H9 (cell line): ENCODE measurements at regions not wholly inside any gene's neighbourhood (a gene's known extent, or its start where the extent isn't known, plus 50 kb on each side); places are given as distances from the start of the nearest gene placed in this dataset.

Experiments used
- DNase-seq: peaks from one replicate; pipeline ENCODE4 v3.0.0-alpha.2; 2017
- H2AFZ ChIP-seq: one replicate; pipeline ENCODE4 v1.6.1; 2013; ENCODE audit warnings: mild to moderate bottlenecking, low read length, control low read depth, moderate library complexity
- H2AK5ac ChIP-seq: 2 replicates; pipeline ENCODE4 v1.6.1; 2013; ENCODE audit warnings: low read length, control low read depth, mixed read lengths; ENCODE audit not compliant: insufficient read length
- H2BK120ac ChIP-seq: one replicate; pipeline ENCODE4 v1.6.1; 2013; ENCODE audit warnings: low read depth, mild to moderate bottlenecking, low read length, control low read depth, inconsistent platforms; ENCODE audit not compliant: poor library complexity, severe bottlenecking
- H2BK12ac ChIP-seq: 2 replicates; pipeline ENCODE4 v1.6.1; 2013; ENCODE audit warnings: low read length, control low read depth, mixed read lengths, low read depth; ENCODE audit not compliant: insufficient read length
- H2BK15ac ChIP-seq: 2 replicates; pipeline ENCODE4 v1.6.1; 2013; ENCODE audit warnings: low read depth, low read length, control low read depth
- H2BK20ac ChIP-seq: one replicate; pipeline ENCODE4 v1.6.1; 2013; ENCODE audit warnings: low read depth, mild to moderate bottlenecking, low read length, control low read depth, inconsistent platforms; ENCODE audit not compliant: poor library complexity, severe bottlenecking
- H2BK5ac ChIP-seq: 2 replicates; pipeline ENCODE4 v1.6.1; 2013; ENCODE audit warnings: low read length, control low read depth, mixed read lengths; ENCODE audit not compliant: insufficient read length
- H3K14ac ChIP-seq: 2 replicates; pipeline ENCODE4 v1.6.1; 2013; ENCODE audit warnings: low read length, control low read depth; ENCODE audit not compliant: insufficient read depth
- H3K18ac ChIP-seq: 2 replicates; pipeline ENCODE4 v1.6.1; 2013; ENCODE audit warnings: low read depth, mild to moderate bottlenecking, mixed read lengths, low read length, control low read depth; ENCODE audit not compliant: insufficient read length
- H3K23ac ChIP-seq: 2 replicates; pipeline ENCODE4 v1.6.1; 2013; ENCODE audit warnings: low read length, control low read depth, mixed read lengths, low read depth; ENCODE audit not compliant: insufficient read length
- H3K23me2 ChIP-seq: 2 replicates; pipeline ENCODE4 v1.6.1; 2013; ENCODE audit warnings: low read depth, mild to moderate bottlenecking, mixed read lengths, low read length, control low read depth; ENCODE audit not compliant: insufficient read length, poor library complexity, severe bottlenecking
- H3K27ac ChIP-seq: 2 replicates; pipeline ENCODE4 v1.5.1; 2013; ENCODE audit warnings: low read length, control low read depth, mixed read lengths, low read depth; ENCODE audit not compliant: insufficient read length
- H3K27me3 ChIP-seq: 2 replicates; pipeline ENCODE4 v1.6.1; 2013; ENCODE audit warnings: low read length, control low read depth, inconsistent platforms; ENCODE audit not compliant: insufficient read depth
- H3K4ac ChIP-seq: 2 replicates; pipeline ENCODE4 v1.6.1; 2013; ENCODE audit warnings: low read depth, mild to moderate bottlenecking, control low read depth, inconsistent platforms, low read length, moderate library complexity
- H3K4me1 ChIP-seq: 2 replicates; pipeline ENCODE4 v1.6.1; 2013; ENCODE audit warnings: low read length, control low read depth, inconsistent platforms; ENCODE audit not compliant: insufficient read depth
- H3K4me2 ChIP-seq: 2 replicates; pipeline ENCODE4 v1.6.1; 2013; ENCODE audit warnings: low read length, control low read depth, mixed read lengths; ENCODE audit not compliant: insufficient read length, insufficient read depth
- H3K56ac ChIP-seq: 2 replicates; pipeline ENCODE4 v1.6.1; 2013; ENCODE audit warnings: low read depth, mild to moderate bottlenecking, mixed read lengths, low read length, control low read depth; ENCODE audit not compliant: insufficient read length
- H3K79me1 ChIP-seq: 2 replicates; pipeline ENCODE4 v1.6.1; 2013; ENCODE audit warnings: low read depth, mild to moderate bottlenecking, moderate library complexity, low read length, control low read depth, inconsistent platforms; ENCODE audit not compliant: insufficient read depth, poor library complexity, severe bottlenecking
- H3K79me2 ChIP-seq: 2 replicates; pipeline ENCODE4 v1.6.1; 2013; ENCODE audit warnings: low read length, control low read depth, inconsistent platforms; ENCODE audit not compliant: insufficient read depth
- H3K9ac ChIP-seq: 2 replicates; pipeline ENCODE4 v1.6.1; 2013; ENCODE audit warnings: low read length, control low read depth, mixed read lengths; ENCODE audit not compliant: insufficient read length; ENCODE audit errors: extremely low read depth
- H3K9me3 ChIP-seq: one replicate; pipeline ENCODE4 v1.6.1; 2013; ENCODE audit warnings: low read depth, low read length, inconsistent platforms; ENCODE audit not compliant: control insufficient read depth
- H3T11ph ChIP-seq: one replicate; pipeline ENCODE4 v1.6.1; 2013; ENCODE audit warnings: mild to moderate bottlenecking, low read length, control low read depth, inconsistent platforms
- H4K20me1 ChIP-seq: one replicate; pipeline ENCODE4 v1.6.1; 2013; ENCODE audit not compliant: control insufficient read depth, insufficient read length, insufficient read depth
- H4K5ac ChIP-seq: 2 replicates; pipeline ENCODE4 v1.6.1; 2013; ENCODE audit warnings: low read depth, mild to moderate bottlenecking, mixed read lengths, low read length, control low read depth; ENCODE audit not compliant: insufficient read length
- H4K8ac ChIP-seq: replicated peaks from 2 replicates; pipeline ENCODE4 v1.6.1; 2013; ENCODE audit warnings: low read length, control low read depth, mixed read lengths, low read depth; ENCODE audit not compliant: insufficient read length
- H4K91ac ChIP-seq: 2 replicates; pipeline ENCODE4 v1.6.1; 2013; ENCODE audit warnings: low read depth, mild to moderate bottlenecking, moderate library complexity, mixed read lengths, low read length, control low read depth; ENCODE audit not compliant: insufficient read length
- H3K27ac Mint-ChIP-seq, 3 experiments: 2 replicates in 2 of 3; 3 replicates in 1 of 3; pipeline ENCODE4 v1.8.0; 2020 to 2021; ENCODE audit warnings: mixed read lengths in 3 of 3, mild to moderate bottlenecking in 1 of 3, moderate library complexity in 1 of 3
- H3K27me3 Mint-ChIP-seq: 2 replicates; pipeline ENCODE4 v1.8.0; 2021; ENCODE audit warnings: low read depth, mild to moderate bottlenecking, moderate library complexity, mixed read lengths
- H3K36me3 Mint-ChIP-seq, 3 experiments: 2 replicates in 2 of 3; 3 replicates in 1 of 3; pipeline ENCODE4 v1.8.0; 2020 to 2021; ENCODE audit warnings: low read depth in 3 of 3, mixed read lengths in 3 of 3; ENCODE audit not compliant: insufficient read depth in 1 of 3
- H3K4me1 Mint-ChIP-seq, 2 experiments: 2 replicates each; pipeline ENCODE4 v1.8.0; 2020; ENCODE audit warnings: mixed read lengths in 2 of 2
- H3K4me3 Mint-ChIP-seq, 2 experiments: 2 replicates in 1 of 2; 3 replicates in 1 of 2; pipeline ENCODE4 v1.8.0; 2020 to 2021; ENCODE audit warnings: mild to moderate bottlenecking in 2 of 2, mixed read lengths in 2 of 2, moderate library complexity in 1 of 2
- H3K9me3 Mint-ChIP-seq, 2 experiments: 2 replicates in 1 of 2; 3 replicates in 1 of 2; pipeline ENCODE4 v1.8.0; 2020; ENCODE audit warnings: mild to moderate bottlenecking in 2 of 2, mixed read lengths in 2 of 2, moderate library complexity in 1 of 2
- WGBS: extraction: QIAGEN DNeasy Blood & Tissue Kit; methylation state at CpG from one replicate; pipeline ENCODE4 v1.1.7; 2013; ENCODE audit warnings: missing lambda C conversion rate, low lambda C conversion rate, mixed read lengths; ENCODE audit not compliant: insufficient read length; ENCODE audit errors: extremely low coverage; 5-methylcytosine and 5-hydroxymethylcytosine counted together
- TF ChIP-seq, protein P1 (sequence below): fragments of 200-600 bp; sonication (generic); conservative IDR thresholded peaks from 3 replicates; pipeline ENCODE4 v1.8.0; 2021; ENCODE audit warnings: antibody characterized with exemption, mild to moderate bottlenecking

DNA sequence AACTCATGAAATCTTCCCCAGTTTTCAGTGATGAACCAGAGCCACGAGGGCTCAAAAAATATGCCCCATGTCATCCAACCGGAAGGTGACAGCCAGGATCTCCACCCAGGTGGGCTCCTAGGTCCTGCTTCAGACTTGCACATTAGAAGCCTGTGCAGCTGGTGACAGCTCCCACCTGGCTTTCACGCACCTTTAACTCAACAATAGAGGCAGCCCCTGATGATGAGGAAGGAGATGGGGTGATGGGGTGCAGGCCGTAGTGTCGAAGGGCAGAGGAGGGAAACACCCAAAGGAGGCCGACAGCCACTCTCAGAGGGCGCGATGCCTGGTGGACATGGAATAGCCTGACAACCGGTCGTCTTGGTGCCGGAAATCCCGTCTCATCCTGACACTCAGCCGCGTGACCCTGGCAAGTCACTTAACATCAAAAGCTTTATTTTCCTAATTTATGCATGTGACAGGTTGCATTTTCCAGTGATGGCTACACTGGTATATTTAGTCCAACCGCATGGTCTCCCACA, 118.0 kb downstream of the SOX1 start:
- Mint-ChIP-seq H3K27me3 (peaks cover 13% of the 10 kb centered on the region), H3K4me1 (peaks cover 3 to 6% of the 10 kb centered on the region in 2 experiments; a peak in 2 of 4 replicates), H3K36me3 (no peaks in the 10 kb centered on the region; a peak in 1 of 7 replicates), H3K4me3 (no peak overlapping the region), H3K27ac (no peak overlapping the region), H3K9me3 (peaks cover 0 to 3% of the 10 kb centered on the region in 2 experiments; a peak in 1 of 5 replicates)
- Histone ChIP-seq H3K4me2 (no peak overlapping the region), H3K4ac (no peak overlapping the region), H3K23ac (no peak overlapping the region), H4K20me1 (no peaks in the 10 kb centered on the region), H3K27me3 (no peaks in the 10 kb centered on the region), H2BK12ac (no peak overlapping the region), H2BK15ac (no peak overlapping the region), H2AFZ (no peak overlapping the region), H3T11ph (no peak overlapping the region), H3K79me2 (no peaks in the 10 kb centered on the region), H3K9me3 (no peaks in the 10 kb centered on the region), H3K27ac (no peak overlapping the region), H3K4me1 (no peaks in the 10 kb centered on the region), H2BK120ac (no peak overlapping the region), H2BK5ac (no peak overlapping the region), H4K91ac (no peak overlapping the region), H2BK20ac (no peak overlapping the region), H3K56ac (no peak overlapping the region), H4K5ac (no peak overlapping the region), H2AK5ac (no peak overlapping the region), H3K79me1 (no peaks in the 10 kb centered on the region), H3K23me2 (no peaks in the 10 kb centered on the region), H3K14ac (no peak overlapping the region; the same call in 1 of the 2 replicates), H3K18ac (no peak overlapping the region), H3K9ac (no peak overlapping the region), H4K8ac (no peak overlapping the region)
- TF ChIP-seq, protein P1, sequence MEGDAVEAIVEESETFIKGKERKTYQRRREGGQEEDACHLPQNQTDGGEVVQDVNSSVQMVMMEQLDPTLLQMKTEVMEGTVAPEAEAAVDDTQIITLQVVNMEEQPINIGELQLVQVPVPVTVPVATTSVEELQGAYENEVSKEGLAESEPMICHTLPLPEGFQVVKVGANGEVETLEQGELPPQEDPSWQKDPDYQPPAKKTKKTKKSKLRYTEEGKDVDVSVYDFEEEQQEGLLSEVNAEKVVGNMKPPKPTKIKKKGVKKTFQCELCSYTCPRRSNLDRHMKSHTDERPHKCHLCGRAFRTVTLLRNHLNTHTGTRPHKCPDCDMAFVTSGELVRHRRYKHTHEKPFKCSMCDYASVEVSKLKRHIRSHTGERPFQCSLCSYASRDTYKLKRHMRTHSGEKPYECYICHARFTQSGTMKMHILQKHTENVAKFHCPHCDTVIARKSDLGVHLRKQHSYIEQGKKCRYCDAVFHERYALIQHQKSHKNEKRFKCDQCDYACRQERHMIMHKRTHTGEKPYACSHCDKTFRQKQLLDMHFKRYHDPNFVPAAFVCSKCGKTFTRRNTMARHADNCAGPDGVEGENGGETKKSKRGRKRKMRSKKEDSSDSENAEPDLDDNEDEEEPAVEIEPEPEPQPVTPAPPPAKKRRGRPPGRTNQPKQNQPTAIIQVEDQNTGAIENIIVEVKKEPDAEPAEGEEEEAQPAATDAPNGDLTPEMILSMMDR = no peak
- no CpG with 5 or more reads among the region's 15 CpGs for WGBS
- no peak for DNase-seq
